ENCODE measurements at regions not wholly inside any gene's neighbourhood (a gene's known extent, or its start where the extent isn't known, plus 50 kb on each side); places are given as distances from the start of the nearest gene placed in this dataset.
A peak's percentile ranks its signal among the peaks of the same experiment; 100 is the strongest.
"Not testable (repeated sequence)": the region's sequence is repeated elsewhere in the genome, so short reads cannot be mapped to it uniquely, and the experiment has no call there.

DNA sequence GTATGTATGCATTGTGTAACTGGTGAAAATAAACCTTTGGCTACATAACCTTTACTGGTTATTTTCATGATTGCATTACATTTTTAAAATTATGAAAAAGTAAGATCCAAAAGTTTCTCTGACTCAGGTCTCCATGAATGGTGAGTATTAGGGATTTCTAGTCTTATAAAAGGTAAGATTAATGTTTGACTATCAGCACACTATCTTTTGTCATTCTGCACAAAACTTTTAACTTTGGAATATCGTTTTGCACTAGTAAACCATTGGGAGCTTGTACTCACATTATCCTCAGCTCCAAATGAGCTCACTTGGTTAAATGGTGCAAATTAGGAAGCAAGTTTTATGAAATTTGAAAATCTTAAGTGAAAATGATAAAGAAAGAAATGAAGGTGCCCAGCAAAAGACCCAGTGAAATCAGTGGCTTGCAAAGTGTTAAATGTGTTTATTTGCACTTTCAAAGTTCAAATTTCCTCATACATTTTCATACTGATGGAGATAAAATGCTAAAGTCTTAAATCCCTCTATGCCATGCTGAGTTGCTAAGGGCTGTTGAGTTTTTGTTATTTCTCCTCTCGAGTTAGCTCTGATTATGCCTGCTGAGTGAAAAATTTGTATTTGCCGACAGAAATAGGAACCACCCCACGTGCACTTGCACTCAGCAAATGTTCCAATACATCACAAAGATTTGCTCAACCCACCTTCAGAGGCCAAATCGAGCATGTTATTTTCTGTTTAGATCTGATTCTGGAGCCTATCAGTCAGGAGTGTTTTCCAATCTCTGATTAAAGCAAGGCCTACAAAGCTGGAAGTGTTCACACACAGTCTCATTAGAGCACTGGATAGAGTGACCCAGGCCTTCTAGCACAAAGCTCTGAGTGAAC is 885.7 kb downstream of the NR2F1-AS1 start:
- no peak for DNase-seq (ENCODE audit: low read depth)

- DNase-seq (ENCODE audit: low read depth), result no peak
Observed at GRCh38 chr5:92694067-92694466, 887.0 kb downstream of the NR2F1-AS1 start.

GRCh38 chr5:92691955-92692354 is 889.1 kb downstream of the NR2F1-AS1 start:
- DNase-seq (ENCODE audit: low read depth), result not testable (repeated sequence)

GRCh38 chr5:92687821-92688722 is 892.9 kb downstream of the NR2F1-AS1 start:
- peak; percentile 72 for DNase-seq (ENCODE audit: low read depth)

GRCh38 chr5:92678640-92679039 is 902.4 kb downstream of the NR2F1-AS1 start:
- no peak for DNase-seq (ENCODE audit: low read depth)

DNA sequence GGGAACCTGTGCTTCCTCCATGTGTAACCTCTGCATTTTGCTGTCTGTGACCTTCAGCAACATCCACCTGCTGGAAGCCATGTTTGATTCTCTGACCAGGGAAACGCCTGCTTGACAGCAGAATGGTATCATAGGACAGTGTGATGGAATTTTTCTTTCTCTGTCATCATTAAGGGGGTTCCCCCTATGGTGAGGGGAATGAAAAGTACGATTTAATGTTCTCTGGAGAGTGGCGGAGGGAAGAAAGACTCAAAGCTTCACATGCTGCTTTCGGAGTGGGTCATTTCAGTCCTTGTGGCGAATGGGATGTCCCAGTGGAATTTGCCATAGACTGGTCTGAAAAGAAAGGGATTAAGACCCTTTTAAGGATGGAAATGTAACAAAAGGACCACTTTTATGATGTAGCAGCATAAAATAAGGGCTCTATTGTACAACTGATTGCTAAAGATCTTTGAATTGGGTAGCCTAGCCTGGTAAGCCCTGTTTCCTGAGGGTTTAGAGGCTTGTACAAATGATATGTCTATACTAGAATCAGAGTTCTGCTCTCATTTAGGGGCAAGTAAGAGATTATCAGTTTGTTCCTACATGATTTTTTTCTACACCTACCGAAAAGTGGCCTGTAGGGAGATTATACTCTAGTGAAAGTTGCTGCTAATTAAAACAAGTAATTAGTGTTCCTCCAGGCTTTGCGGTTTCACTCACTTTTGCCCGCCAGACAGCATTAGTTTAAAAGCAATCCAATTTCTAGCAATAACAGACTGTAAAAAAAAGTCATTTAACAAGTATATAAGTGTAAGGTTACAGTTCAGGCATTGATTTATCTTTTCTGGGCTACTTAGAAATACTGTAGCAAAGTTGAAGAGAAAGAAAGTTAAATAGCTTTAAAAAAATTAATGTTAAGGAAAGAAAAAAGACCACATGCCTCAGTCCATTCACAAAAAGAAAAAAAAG is 904.5 kb downstream of the NR2F1-AS1 start:
- no peak for DNase-seq (ENCODE audit: low read depth)

DNA sequence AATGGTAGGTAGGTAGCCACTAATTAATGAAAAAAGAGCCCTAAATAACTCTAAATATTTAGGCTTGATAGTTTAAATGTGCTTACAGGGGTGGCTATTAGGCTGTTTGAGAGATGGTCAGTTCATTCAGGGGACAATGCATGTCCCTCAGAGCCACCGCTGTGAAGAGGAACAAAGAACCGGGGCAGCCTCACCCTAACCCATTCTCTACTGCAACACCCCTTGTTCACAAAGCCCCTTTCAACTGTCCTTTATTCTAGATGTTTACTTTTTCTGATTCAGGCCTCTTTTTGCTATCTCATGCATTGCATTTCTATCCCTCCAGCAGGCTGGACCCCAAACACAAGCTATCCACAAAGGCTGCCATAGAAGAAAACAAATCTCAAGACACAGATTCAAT is 906.7 kb downstream of the NR2F1-AS1 start:
- DNase-seq (ENCODE audit: low read depth), result no peak

- no peak for DNase-seq (ENCODE audit: low read depth)
Observed at GRCh38 chr5:92665506-92665905, 915.5 kb downstream of the NR2F1-AS1 start.

GRCh38 chr5:92662741-92663140 is 918.3 kb downstream of the NR2F1-AS1 start:
- no peak for DNase-seq (ENCODE audit: low read depth)

- no peak for DNase-seq (ENCODE audit: low read depth)
Observed at GRCh38 chr5:92659246-92659645, 921.8 kb downstream of the NR2F1-AS1 start.

- DNase-seq (ENCODE audit: low read depth), result not testable (repeated sequence)
Observed at GRCh38 chr5:92654601-92655000, 926.4 kb downstream of the NR2F1-AS1 start.

DNA sequence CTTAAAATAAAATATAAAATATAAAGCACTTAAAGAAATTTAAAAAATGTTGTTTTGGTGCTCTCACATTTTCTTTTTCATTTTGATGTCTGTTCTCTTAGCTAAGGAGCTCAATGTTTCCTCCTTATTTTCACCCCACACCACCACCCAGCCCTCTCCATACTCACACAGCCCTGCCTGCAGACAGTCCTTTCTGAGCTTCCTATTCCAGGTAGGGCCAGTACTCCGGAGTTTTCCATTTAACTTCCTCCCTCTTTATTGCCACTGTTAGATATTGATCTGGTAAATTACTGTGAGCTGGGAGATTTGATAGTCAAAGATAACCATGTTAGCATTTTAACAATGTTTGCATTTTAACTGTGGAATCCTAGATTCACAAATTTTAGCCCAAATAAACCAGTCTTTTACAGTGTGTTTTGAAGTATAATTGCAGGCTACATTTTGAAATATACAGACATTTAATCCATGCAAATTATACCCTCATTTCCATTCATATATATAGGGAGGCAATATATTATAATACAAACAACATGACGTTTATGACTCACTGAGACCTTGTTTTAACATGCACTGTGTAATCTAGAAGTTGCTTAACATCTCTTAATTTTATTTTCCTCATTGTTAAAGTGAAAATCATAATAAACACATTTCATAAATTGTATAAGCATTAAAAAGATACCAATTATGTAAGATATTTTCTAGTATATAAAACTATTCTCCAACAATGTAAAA is 927.1 kb downstream of the NR2F1-AS1 start:
- no peak for DNase-seq (ENCODE audit: low read depth)

DNA sequence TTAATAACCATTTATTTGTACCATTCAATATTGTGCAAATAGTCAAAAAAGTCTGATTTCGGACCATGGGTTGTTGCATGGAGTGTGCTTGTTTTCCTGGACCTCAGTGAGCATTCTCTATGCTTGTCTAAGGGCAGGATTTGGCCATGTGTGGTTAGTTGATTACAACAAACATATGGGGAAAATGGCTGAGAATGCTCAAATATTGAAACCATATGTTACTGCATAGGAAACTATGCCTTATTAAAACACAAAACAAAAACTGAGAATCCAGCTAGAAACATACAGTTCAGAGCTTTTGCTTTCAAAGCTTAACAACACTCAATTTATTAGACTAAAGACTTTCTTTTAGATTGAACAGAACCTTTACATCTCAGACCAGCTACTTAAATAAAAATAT is 928.3 kb downstream of the NR2F1-AS1 start:
- peak; percentile 73 for DNase-seq (ENCODE audit: low read depth)

DNA sequence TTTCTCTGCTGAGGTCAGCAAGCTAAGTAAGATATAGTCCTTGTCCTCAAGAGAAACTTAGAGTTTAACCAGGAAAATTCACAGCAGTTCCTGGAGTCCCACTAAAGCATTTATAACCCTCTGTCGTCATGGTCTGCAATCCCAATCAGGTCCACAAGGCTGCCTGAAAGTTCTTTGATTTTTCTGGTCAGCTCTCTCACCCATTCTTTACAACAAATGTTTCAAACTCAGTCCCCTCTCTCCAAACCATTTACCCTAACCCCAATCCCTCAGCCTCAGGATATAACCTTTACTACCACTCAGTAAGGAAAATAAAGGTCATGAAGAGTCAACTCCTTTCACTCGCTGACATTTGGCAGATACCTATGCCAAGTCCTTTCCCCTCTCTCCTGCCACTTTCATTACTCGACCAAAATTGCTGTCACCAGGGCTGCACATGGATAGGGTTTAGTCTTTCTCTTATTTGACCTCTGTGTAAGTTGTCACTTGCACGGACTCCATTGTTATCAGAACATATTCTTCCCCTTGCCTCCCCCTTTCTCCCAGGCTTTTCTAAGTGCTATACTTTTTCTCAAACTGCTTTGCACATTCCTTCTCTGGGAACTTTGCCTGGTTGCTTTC is 936.6 kb downstream of the NR2F1-AS1 start:
- no peak for DNase-seq (ENCODE audit: low read depth)

GRCh38 chr5:92641031-92641962 is 939.7 kb downstream of the NR2F1-AS1 start:
- peak; percentile 59 for DNase-seq (ENCODE audit: low read depth)

GRCh38 chr5:92640340-92640739 is 940.7 kb downstream of the NR2F1-AS1 start:
- no peak for DNase-seq (ENCODE audit: low read depth)

DNA sequence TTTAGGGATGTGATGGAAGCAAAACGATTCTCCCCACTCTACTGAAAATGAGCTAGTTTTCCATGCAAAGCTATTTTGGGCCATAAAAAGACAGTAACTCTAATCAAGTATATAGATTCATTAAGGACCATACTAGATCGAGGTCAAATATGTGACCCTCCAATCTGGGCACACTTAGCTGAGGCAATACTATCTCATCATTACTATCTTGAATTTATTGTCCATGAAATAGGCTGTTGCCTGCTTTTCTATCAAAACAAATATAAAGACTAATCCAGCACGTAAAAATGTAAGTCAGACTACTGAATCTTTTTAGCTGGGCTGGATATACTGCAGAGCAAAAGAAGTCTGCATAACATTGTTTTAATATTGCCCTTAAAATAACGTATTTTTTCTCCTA is 943.1 kb downstream of the NR2F1-AS1 start:
- no peak for DNase-seq (ENCODE audit: low read depth)

DNA sequence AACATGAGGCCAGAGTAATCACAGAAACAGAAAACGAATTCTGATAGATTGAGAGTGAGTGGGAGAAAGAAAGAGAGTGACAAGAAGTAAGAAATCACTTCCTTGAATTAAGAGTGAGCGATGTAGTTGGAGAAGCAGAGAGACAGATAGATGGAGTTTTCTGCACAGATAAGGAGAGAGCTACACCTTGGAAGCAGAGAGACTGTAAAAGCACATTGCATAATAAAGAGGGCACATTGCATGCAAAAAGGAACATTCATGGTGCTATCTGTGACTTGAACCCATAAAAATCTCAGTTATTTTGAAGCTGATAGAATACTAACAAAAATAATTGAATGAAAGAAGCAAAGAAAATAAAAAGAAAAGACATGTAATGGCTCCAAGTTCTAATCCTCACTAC is 943.8 kb downstream of the NR2F1-AS1 start:
- no peak for DNase-seq (ENCODE audit: low read depth)

DNA sequence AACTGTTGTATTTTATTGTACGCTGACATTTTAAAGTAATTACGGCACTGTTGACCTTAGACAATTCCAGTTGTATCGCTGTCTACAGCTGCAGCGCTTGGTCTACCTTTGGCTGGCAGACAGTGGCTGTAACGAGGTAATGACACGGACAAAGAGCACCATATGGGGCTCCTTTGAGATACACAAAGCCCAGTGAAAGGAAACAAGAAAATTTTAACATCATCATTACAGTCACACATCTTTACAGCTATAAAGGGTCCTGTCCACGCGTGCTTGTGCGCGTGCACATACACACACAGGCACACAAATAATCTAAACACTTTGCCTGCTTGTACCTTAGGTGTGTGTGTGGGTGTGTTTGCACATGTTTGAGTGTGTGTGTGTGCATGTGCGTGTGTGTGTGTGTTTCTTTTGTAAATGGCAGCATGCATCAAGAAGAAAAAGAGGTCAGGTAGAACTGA is 946.0 kb downstream of the NR2F1-AS1 start:
- no peak for DNase-seq (ENCODE audit: low read depth)

All from fibroblast of the conjunctiva (primary cell).